GM23338 (cell line): ENCODE measurements at regions not wholly inside any gene's neighbourhood (a gene's known extent, or its start where the extent isn't known, plus 50 kb on each side); places are given as distances from the start of the nearest gene placed in this dataset.

Experiments used
- ATAC-seq: fragments of 200-7000 bp; cut with Tn5 transposase; 3 replicates; pipeline ENCODE4 v1.9.1; 2020
- DNase-seq: peaks from one replicate; pipeline ENCODE4 v3.0.0-alpha.2; 2015; ENCODE audit warnings: low spot score
- H2AFZ ChIP-seq: fragments of 200-600 bp; sonication (generic); 2 replicates; pipeline ENCODE4 v1.8.0; 2016; ENCODE audit warnings: antibody characterized with exemption, mild to moderate bottlenecking, moderate library complexity
- H3F3A ChIP-seq: fragments of 200-600 bp; sonication (generic); replicated peaks from 2 replicates; pipeline ENCODE4 v1.8.0; 2017; ENCODE audit warnings: antibody characterized with exemption, mixed run types, low read depth
- H3K27ac ChIP-seq: fragments of 200-600 bp; sonication (generic); 2 replicates; pipeline ENCODE4 v1.6.1; 2016; ENCODE audit warnings: low read depth
- H3K27me3 ChIP-seq: fragments of 200-600 bp; sonication (generic); 2 replicates; pipeline ENCODE4 v1.8.0; 2016; ENCODE audit warnings: mild to moderate bottlenecking, mixed run types, moderate library complexity; ENCODE audit not compliant: insufficient read depth
- H3K36me3 ChIP-seq: fragments of 200-600 bp; sonication (generic); 2 replicates; pipeline ENCODE4 v1.8.0; 2016; ENCODE audit warnings: mild to moderate bottlenecking; ENCODE audit not compliant: insufficient read depth
- H3K4me1 ChIP-seq: fragments of 200-600 bp; sonication (generic); 2 replicates; pipeline ENCODE4 v1.8.0; 2016; ENCODE audit warnings: mild to moderate bottlenecking, moderate library complexity; ENCODE audit not compliant: insufficient read depth
- H3K4me2 ChIP-seq: fragments of 200-600 bp; sonication (generic); 2 replicates; pipeline ENCODE4 v1.7.1; 2017; ENCODE audit warnings: mixed run types
- H3K4me3 ChIP-seq: fragments of 200-600 bp; sonication (generic); 2 replicates; pipeline ENCODE4 v1.6.1; 2016; ENCODE audit warnings: mixed run types
- H3K79me2 ChIP-seq: fragments of 200-600 bp; sonication (generic); replicated peaks from 2 replicates; pipeline ENCODE4 v1.8.0; 2017; ENCODE audit warnings: mild to moderate bottlenecking; ENCODE audit not compliant: insufficient read depth
- H3K9me2 ChIP-seq: fragments of 200-600 bp; sonication (generic); 2 replicates; pipeline ENCODE4 v1.8.0; 2017; ENCODE audit not compliant: insufficient read depth
- H4K20me1 ChIP-seq: fragments of 200-600 bp; sonication (generic); replicated peaks from 2 replicates; pipeline ENCODE4 v1.8.0; 2017; ENCODE audit warnings: mild to moderate bottlenecking; ENCODE audit not compliant: insufficient read depth
- H3K27ac Mint-ChIP-seq: 2 replicates; pipeline ENCODE4 v1.8.0; 2020; ENCODE audit warnings: inconsistent platforms, mild to moderate bottlenecking, moderate library complexity, mixed read lengths
- H3K27me3 Mint-ChIP-seq: 3 replicates; pipeline ENCODE4 v1.8.0; 2022; ENCODE audit warnings: low read depth, mild to moderate bottlenecking, moderate library complexity, mixed read lengths, inconsistent platforms; ENCODE audit not compliant: insufficient read depth, poor library complexity
- H3K36me3 Mint-ChIP-seq: 3 replicates; pipeline ENCODE4 v1.8.0; 2021; ENCODE audit warnings: low read depth, mild to moderate bottlenecking, inconsistent platforms, moderate library complexity, mixed read lengths
- H3K4me1 Mint-ChIP-seq: 3 replicates; pipeline ENCODE4 v1.8.0; 2020; ENCODE audit warnings: mild to moderate bottlenecking, inconsistent platforms, mixed read lengths
- H3K4me3 Mint-ChIP-seq: 3 replicates; pipeline ENCODE4 v1.8.0; 2021; ENCODE audit warnings: moderate library complexity, mild to moderate bottlenecking, inconsistent platforms, mixed read lengths
- H3K9me3 Mint-ChIP-seq: 3 replicates; pipeline ENCODE4 v1.8.0; 2020; ENCODE audit warnings: moderate library complexity, mild to moderate bottlenecking, inconsistent platforms, mixed read lengths
- CREB1 ChIP-seq: fragments of 250-450 bp; sonication (Bioruptor Pico); IDR thresholded peaks from 2 replicates; pipeline ENCODE4 v1.5.0; 2020; ENCODE audit warnings: low read depth, mild to moderate bottlenecking, moderate library complexity
- CTCF ChIP-seq, 2 experiments: fragments of 200-600 bp in 1 of 2; sonication (generic) in 1 of 2; conservative IDR thresholded peaks; 2 replicates each; pipeline versions ENCODE4 v1.5.1 to v1.6.1; 2016 to 2017; ENCODE audit warnings: antibody characterized with exemption in 2 of 2, low read depth in 2 of 2, mild to moderate bottlenecking in 2 of 2, moderate library complexity in 1 of 2
- EZH2 ChIP-seq: fragments of 200-600 bp; sonication (generic); IDR thresholded peaks from one replicate; pipeline ENCODE4 v1.8.0; 2017; ENCODE audit warnings: antibody characterized with exemption, mild to moderate bottlenecking, low read depth; ENCODE audit not compliant: unreplicated experiment
- EZH2phosphoT487 ChIP-seq: fragments of 200-600 bp; sonication (generic); IDR thresholded peaks from one replicate; pipeline ENCODE4 v1.8.1; 2018; ENCODE audit warnings: antibody characterized with exemption; ENCODE audit not compliant: unreplicated experiment
- JUNB ChIP-seq: IDR thresholded peaks from one replicate; pipeline ENCODE4 v1.6.1; 2016; ENCODE audit warnings: antibody characterized with exemption; ENCODE audit not compliant: unreplicated experiment
- NANOG ChIP-seq: IDR thresholded peaks from 2 replicates; pipeline ENCODE4 v1.6.1; 2016; ENCODE audit warnings: antibody characterized with exemption, borderline replicate concordance
- POLR2AphosphoS5 ChIP-seq: IDR thresholded peaks from 2 replicates; pipeline ENCODE4 v1.6.1; 2016; ENCODE audit warnings: antibody characterized with exemption, low read depth
- STAT1 ChIP-seq: IDR thresholded peaks from one replicate; pipeline ENCODE4 v1.6.1; 2016; ENCODE audit warnings: antibody characterized with exemption; ENCODE audit not compliant: unreplicated experiment
- ZNF114 ChIP-seq: fragments of 250-450 bp; sonication (Bioruptor Pico); IDR thresholded peaks from 2 replicates; pipeline ENCODE4 v1.5.0; 2020; ENCODE audit warnings: mild to moderate bottlenecking, moderate library complexity
- ZNF331 ChIP-seq: fragments of 250-450 bp; sonication (Bioruptor Pico); IDR thresholded peaks from 2 replicates; pipeline ENCODE4 v1.5.0; 2020; ENCODE audit warnings: low read depth, mild to moderate bottlenecking, moderate library complexity
- ZNF462 ChIP-seq: fragments of 250-450 bp; sonication (Bioruptor Pico); IDR thresholded peaks from 2 replicates; pipeline ENCODE4 v1.5.0; 2020; ENCODE audit warnings: mild to moderate bottlenecking, moderate library complexity
- TF ChIP-seq, protein P1 (sequence below): IDR thresholded peaks from 2 replicates; pipeline ENCODE4 v1.6.1; 2016; ENCODE audit warnings: antibody characterized with exemption
- TF ChIP-seq, protein P2 (sequence below): IDR thresholded peaks from one replicate; pipeline ENCODE4 v1.6.1; 2018; ENCODE audit warnings: antibody characterized with exemption; ENCODE audit not compliant: unreplicated experiment

DNA sequence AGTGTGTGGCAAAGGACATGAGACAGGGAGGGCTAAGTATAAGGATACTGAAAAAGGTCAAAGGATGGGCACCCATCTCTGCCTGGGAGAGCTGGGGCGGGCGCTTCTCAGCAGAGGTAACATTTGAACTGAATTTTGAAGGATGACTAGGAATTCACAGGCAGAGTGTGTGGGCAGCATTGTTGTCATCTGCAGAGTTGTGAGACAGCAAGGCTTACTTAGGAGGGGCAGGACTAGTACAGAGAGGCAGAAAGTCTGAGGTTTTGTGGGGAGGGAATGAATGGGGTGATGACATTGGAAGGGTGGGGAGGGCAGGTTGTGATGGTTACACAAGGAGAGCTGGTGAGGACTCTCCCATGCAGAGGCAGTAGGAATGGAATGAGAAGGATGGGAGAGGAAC lies 84.1 kb upstream of the PRR23C start:
- no peak for ATAC-seq
- H3K27me3 Mint-ChIP-seq, result peaks cover 1% of the 10 kb centered on the region
- Histone ChIP-seq H2AFZ (no peak overlapping the region), H3F3A (no peaks in the 10 kb centered on the region), H3K79me2 (no peaks in the 10 kb centered on the region), H4K20me1 (no peaks in the 10 kb centered on the region), H3K27me3 (no peaks in the 10 kb centered on the region), H3K36me3 (no peaks in the 10 kb centered on the region), H3K4me3 (no peak overlapping the region), H3K4me1 (no peaks in the 10 kb centered on the region), H3K9me2 (no peaks in the 10 kb centered on the region), H3K27ac (no peak overlapping the region), H3K4me2 (no peak overlapping the region)
- H3K27ac Mint-ChIP-seq, result no peak overlapping the region
- H3K36me3 Mint-ChIP-seq, result no peaks in the 10 kb centered on the region
- peaks cover 13% of the 10 kb centered on the region for H3K4me1 Mint-ChIP-seq
- H3K9me3 Mint-ChIP-seq, result no peaks in the 10 kb centered on the region
- H3K4me3 Mint-ChIP-seq, result no peak overlapping the region
- DNase-seq, result no peak
- no peak for TF ChIP-seq CREB1 (CRISPR knock-in tag)
- no peak for TF ChIP-seq CTCF (conservative IDR thresholded peaks at IDR 0.05; ENCODE audit: low read depth in 2 of 2)
- no peak for TF ChIP-seq POLR2AphosphoS5
- TF ChIP-seq, protein P1, sequence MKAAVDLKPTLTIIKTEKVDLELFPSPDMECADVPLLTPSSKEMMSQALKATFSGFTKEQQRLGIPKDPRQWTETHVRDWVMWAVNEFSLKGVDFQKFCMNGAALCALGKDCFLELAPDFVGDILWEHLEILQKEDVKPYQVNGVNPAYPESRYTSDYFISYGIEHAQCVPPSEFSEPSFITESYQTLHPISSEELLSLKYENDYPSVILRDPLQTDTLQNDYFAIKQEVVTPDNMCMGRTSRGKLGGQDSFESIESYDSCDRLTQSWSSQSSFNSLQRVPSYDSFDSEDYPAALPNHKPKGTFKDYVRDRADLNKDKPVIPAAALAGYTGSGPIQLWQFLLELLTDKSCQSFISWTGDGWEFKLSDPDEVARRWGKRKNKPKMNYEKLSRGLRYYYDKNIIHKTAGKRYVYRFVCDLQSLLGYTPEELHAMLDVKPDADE, result no peak
- no peak for TF ChIP-seq EZH2phosphoT487
- TF ChIP-seq ZNF331, result no peak
- no peak for TF ChIP-seq ZNF462 (CRISPR knock-in tag)
- no peak for TF ChIP-seq EZH2
- no peak for TF ChIP-seq ZNF114 (CRISPR knock-in tag)
- no peak for TF ChIP-seq STAT1
- no peak for TF ChIP-seq NANOG
- TF ChIP-seq, protein P2, sequence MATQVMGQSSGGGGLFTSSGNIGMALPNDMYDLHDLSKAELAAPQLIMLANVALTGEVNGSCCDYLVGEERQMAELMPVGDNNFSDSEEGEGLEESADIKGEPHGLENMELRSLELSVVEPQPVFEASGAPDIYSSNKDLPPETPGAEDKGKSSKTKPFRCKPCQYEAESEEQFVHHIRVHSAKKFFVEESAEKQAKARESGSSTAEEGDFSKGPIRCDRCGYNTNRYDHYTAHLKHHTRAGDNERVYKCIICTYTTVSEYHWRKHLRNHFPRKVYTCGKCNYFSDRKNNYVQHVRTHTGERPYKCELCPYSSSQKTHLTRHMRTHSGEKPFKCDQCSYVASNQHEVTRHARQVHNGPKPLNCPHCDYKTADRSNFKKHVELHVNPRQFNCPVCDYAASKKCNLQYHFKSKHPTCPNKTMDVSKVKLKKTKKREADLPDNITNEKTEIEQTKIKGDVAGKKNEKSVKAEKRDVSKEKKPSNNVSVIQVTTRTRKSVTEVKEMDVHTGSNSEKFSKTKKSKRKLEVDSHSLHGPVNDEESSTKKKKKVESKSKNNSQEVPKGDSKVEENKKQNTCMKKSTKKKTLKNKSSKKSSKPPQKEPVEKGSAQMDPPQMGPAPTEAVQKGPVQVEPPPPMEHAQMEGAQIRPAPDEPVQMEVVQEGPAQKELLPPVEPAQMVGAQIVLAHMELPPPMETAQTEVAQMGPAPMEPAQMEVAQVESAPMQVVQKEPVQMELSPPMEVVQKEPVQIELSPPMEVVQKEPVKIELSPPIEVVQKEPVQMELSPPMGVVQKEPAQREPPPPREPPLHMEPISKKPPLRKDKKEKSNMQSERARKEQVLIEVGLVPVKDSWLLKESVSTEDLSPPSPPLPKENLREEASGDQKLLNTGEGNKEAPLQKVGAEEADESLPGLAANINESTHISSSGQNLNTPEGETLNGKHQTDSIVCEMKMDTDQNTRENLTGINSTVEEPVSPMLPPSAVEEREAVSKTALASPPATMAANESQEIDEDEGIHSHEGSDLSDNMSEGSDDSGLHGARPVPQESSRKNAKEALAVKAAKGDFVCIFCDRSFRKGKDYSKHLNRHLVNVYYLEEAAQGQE, result no peak
- TF ChIP-seq JUNB, result no peak
